ENCODE measurements at regions not wholly inside any gene's neighbourhood (a gene's known extent, or its start where the extent isn't known, plus 50 kb on each side); places are given as distances from the start of the nearest gene placed in this dataset.

- no TSS peak for BruUV-seq (replicated peaks)
- Histone ChIP-seq H3K27ac (ENCODE audit: extremely low read length, insufficient read depth, low read length) (no peak overlapping the region), H3K27me3 (ENCODE audit: control insufficient read depth in 1 of 2, insufficient read depth in 2 of 2, low read length in 2 of 2) (peaks cover 18 to 100% of the 10 kb centered on the region in 2 experiments; a peak in 4 of 5 replicates), H3K79me2 (ENCODE audit: insufficient read depth, low read length) (no peaks in the 10 kb centered on the region), H3K4me1 (ENCODE audit: insufficient read depth, low read length) (no peaks in the 10 kb centered on the region), H2AFZ (ENCODE audit: low read length) (no peak overlapping the region), H3K9ac (ENCODE audit: insufficient read depth, low read depth, low read length) (no peak overlapping the region), H3K36me3 (replicated peaks in 1 of 2; ENCODE audit: control insufficient read depth in 1 of 2, insufficient read depth in 2 of 2, low read length in 2 of 2) (no peaks in the 10 kb centered on the region), H3K9me3 (ENCODE audit: low read length) (no peaks in the 10 kb centered on the region), H3K4me2 (ENCODE audit: low read depth, low read length) (no peak overlapping the region), H4K20me1 (ENCODE audit: insufficient read depth, low read length) (peaks cover 5% of the 10 kb centered on the region; the same call in 1 of the 2 replicates), H3K4me3 (replicated peaks in 1 of 3; ENCODE audit: insufficient read depth in 1 of 3, low read depth in 2 of 3, low read length in 3 of 3) (no peak overlapping the region)
- no peak for ATAC-seq
- DNase-seq (ENCODE audit: low spot score): no peak
- 16% methylated on average over 12 of the region's 12 CpGs for WGBS (ENCODE audit: low lambda C conversion rate)
- in situ Hi-C loops (cut with HindIII; ENCODE audit: extremely low pct_ligation_motif_present, low pct_unique_long_range_greater_than_20kb) (no loop called here), intact Hi-C loops (cut with micrococcal nuclease; ENCODE audit: unreplicated experiment) (no loop called here)
- ChIA-PET CTCF (ENCODE audit: low intra/inter-chr PET ratio, low total read pairs) (no interaction called here), POLR2A (no interaction called here)
- TF ChIP-seq TEAD2 (CRISPR knock-in tag; IDR thresholded peaks at IDR 0.05): no peak
- no peak for TF ChIP-seq DZIP1 (CRISPR knock-in tag; IDR thresholded peaks at IDR 0.05)
- TF ChIP-seq KMT2B (CRISPR knock-in tag; IDR thresholded peaks at IDR 0.05): no peak
- TF ChIP-seq MAFF (IDR thresholded peaks at IDR 0.05; ENCODE audit: low read depth, low read length): no peak
- TF ChIP-seq ZNF276 (CRISPR knock-in tag; IDR thresholded peaks at IDR 0.05; ENCODE audit: low read depth): no peak
- TF ChIP-seq AHR (CRISPR knock-in tag; IDR thresholded peaks at IDR 0.05): no peak
- TF ChIP-seq HINFP (CRISPR knock-in tag; IDR thresholded peaks at IDR 0.05; ENCODE audit: low read depth): no peak
- TF ChIP-seq KDM6A (CRISPR knock-in tag; IDR thresholded peaks at IDR 0.05; ENCODE audit: low read depth): no peak
- no peak for TF ChIP-seq YEATS2 (CRISPR knock-in tag; IDR thresholded peaks at IDR 0.05; ENCODE audit: borderline replicate concordance)
- no peak for TF ChIP-seq RFX3 (CRISPR knock-in tag; IDR thresholded peaks at IDR 0.05)
- TF ChIP-seq KDM5A (IDR thresholded peaks at IDR 0.05; ENCODE audit: borderline replicate concordance, low read length): no peak
- TF ChIP-seq ZBTB33 (CRISPR knock-in tag; IDR thresholded peaks at IDR 0.05): no peak
- no peak for TF ChIP-seq IKZF1 (IDR thresholded peaks at IDR 0.05)
- FAIRE-seq: no peak
Observed at GRCh38 chr14:101049511-101049910, 146.0 kb upstream of the RTL1 start.
